ENCODE measurements at regions not wholly inside any gene's neighbourhood (a gene's known extent, or its start where the extent isn't known, plus 50 kb on each side); places are given as distances from the start of the nearest gene placed in this dataset.

- TF ChIP-seq AKNA (CRISPR knock-in tag; IDR thresholded peaks at IDR 0.05; ENCODE audit: borderline replicate concordance) (no peak), MAZ (IDR thresholded peaks at IDR 0.05; ENCODE audit: borderline replicate concordance, low read depth, low read length) (0 out of 2 replicates have a peak, but pooled peaks have one; percentile 34), MAZ (CRISPR knock-in tag; IDR thresholded peaks at IDR 0.05; ENCODE audit: low read depth) (peak; percentile 82), PLRG1 (conservative IDR thresholded peaks at IDR 0.05) (no peak), PHF20 (CRISPR knock-in tag; IDR thresholded peaks at IDR 0.05) (no peak), DNMT1 (CRISPR knock-in tag; IDR thresholded peaks at IDR 0.05) (no peak), RFXAP (CRISPR knock-in tag; IDR thresholded peaks at IDR 0.05; ENCODE audit: borderline replicate concordance) (no peak; the same call in 1 of the 2 replicates), AHDC1 (CRISPR knock-in tag; IDR thresholded peaks at IDR 0.05; ENCODE audit: borderline replicate concordance) (0 out of 2 replicates have a peak, but pooled peaks have one; percentile 44), ZNF557 (CRISPR knock-in tag; IDR thresholded peaks at IDR 0.05) (no peak), SSRP1 (CRISPR knock-in tag; IDR thresholded peaks at IDR 0.05) (no peak; the same call in 1 of the 2 replicates), HBP1 (CRISPR knock-in tag; IDR thresholded peaks at IDR 0.05; ENCODE audit: low read depth) (no peak), SOX5 (CRISPR knock-in tag; IDR thresholded peaks at IDR 0.05; ENCODE audit: borderline replicate concordance) (peak; percentile 85; the same call in 1 of the 2 replicates), ELF1 (CRISPR knock-in tag; IDR thresholded peaks at IDR 0.05) (peak; percentile 49; the same call in 1 of the 2 replicates), KLF12 (CRISPR knock-in tag; IDR thresholded peaks at IDR 0.05; ENCODE audit: borderline replicate concordance) (no peak), MED1 (CRISPR knock-in tag; IDR thresholded peaks at IDR 0.05) (peak; percentile 96), ZNF614 (CRISPR knock-in tag; IDR thresholded peaks at IDR 0.05; ENCODE audit: borderline replicate concordance) (no peak; the same call in 1 of the 2 replicates), KLF13 (CRISPR knock-in tag; IDR thresholded peaks at IDR 0.05) (no peak), REL (CRISPR knock-in tag; conservative IDR thresholded peaks at IDR 0.05) (no peak), ZNF451 (CRISPR knock-in tag; IDR thresholded peaks at IDR 0.05) (no peak; the same call in 1 of the 2 replicates)
Observed at GRCh38 chr16:85288869-85289660, 176.8 kb upstream of the CIBAR2 start (continued).
